ENCODE measurements at regions not wholly inside any gene's neighbourhood (a gene's known extent, or its start where the extent isn't known, plus 50 kb on each side); places are given as distances from the start of the nearest gene placed in this dataset.
"Not testable (repeated sequence)": the region's sequence is repeated elsewhere in the genome, so short reads cannot be mapped to it uniquely, and the experiment has no call there.

DNA sequence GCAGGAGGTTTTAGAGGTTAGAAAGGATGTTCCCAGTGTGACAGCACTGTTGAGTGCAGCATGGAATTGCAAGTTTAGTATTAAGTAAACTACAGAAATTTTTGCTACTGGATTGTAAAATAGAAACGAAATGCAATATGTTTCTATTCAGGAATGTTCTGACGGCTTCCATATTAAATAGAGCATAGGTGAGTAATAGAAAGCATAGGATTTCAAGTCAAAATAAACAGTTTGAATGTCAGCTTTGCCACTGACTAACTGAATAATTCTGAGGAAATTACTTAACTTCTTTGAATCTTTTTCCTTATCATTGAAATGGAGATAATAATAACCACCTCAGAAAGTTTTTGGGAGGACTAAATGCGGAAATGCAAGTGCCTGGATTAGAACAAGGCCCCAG, 331.9 kb upstream of the GK2 start:
- Histone ChIP-seq H3K27me3 (no peaks in the 10 kb centered on the region), H3K36me3 (no peaks in the 10 kb centered on the region), H3K4me1 (no peaks in the 10 kb centered on the region), H3K9me3 (no peaks in the 10 kb centered on the region), H3K4me3 (ENCODE audit: low read depth, low read length) (no peak overlapping the region)
- TF ChIP-seq, protein P1, sequence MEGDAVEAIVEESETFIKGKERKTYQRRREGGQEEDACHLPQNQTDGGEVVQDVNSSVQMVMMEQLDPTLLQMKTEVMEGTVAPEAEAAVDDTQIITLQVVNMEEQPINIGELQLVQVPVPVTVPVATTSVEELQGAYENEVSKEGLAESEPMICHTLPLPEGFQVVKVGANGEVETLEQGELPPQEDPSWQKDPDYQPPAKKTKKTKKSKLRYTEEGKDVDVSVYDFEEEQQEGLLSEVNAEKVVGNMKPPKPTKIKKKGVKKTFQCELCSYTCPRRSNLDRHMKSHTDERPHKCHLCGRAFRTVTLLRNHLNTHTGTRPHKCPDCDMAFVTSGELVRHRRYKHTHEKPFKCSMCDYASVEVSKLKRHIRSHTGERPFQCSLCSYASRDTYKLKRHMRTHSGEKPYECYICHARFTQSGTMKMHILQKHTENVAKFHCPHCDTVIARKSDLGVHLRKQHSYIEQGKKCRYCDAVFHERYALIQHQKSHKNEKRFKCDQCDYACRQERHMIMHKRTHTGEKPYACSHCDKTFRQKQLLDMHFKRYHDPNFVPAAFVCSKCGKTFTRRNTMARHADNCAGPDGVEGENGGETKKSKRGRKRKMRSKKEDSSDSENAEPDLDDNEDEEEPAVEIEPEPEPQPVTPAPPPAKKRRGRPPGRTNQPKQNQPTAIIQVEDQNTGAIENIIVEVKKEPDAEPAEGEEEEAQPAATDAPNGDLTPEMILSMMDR (IDR thresholded peaks at IDR 0.05; ENCODE audit: low read depth, low read length), result no peak
- DNase-seq, result no peak

DNA sequence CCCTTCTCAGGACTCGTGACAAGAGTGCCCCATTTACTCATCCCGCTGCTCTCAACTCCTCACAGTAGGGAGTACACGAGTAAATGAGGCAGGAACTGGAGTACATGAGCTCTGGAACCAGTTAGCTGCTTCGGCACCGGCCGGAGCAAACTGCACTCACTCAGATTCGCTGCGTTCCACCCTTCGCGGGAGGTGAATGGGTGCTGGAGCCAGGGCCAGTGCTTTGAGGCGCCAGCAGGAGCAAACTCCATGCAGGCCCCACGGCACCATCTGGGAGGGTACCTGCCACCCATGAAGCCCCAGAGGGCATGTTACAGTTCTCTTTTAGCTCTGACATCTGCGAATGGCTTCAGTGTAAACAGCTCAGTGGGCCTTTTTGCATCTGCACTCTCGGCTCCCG, 315.5 kb upstream of the GK2 start:
- Histone ChIP-seq H3K4me3 (ENCODE audit: low read depth, low read length) (no peak overlapping the region), H3K27me3 (no peaks in the 10 kb centered on the region), H3K36me3 (no peaks in the 10 kb centered on the region), H3K9me3 (no peaks in the 10 kb centered on the region), H3K4me1 (no peaks in the 10 kb centered on the region)
- TF ChIP-seq, protein P1 (IDR thresholded peaks at IDR 0.05; ENCODE audit: low read depth, low read length), result no peak
- no peak for DNase-seq

DNA sequence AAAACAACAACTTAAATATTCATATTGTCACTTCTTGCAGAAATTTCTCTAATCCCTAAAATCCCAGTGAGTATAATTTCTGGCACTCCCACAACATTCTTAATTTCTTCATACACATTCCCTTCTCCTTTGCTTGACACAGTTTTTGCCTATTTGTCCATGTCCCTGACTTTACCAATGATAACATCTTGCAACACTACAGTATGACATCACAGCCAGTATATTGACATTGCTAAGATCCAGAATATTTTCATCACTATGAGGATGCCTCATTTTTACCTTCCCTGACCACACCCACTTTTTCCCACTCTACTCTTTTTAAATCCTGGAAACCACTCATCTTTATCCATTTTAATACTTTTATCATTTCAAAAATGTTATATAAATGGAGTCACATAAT, 292.3 kb upstream of the GK2 start:
- Histone ChIP-seq H3K9me3 (no peaks in the 10 kb centered on the region), H3K4me1 (no peaks in the 10 kb centered on the region), H3K27me3 (no peaks in the 10 kb centered on the region), H3K4me3 (ENCODE audit: low read depth, low read length) (no peak overlapping the region), H3K36me3 (no peaks in the 10 kb centered on the region)
- DNase-seq, result no peak
- TF ChIP-seq, protein P1 (IDR thresholded peaks at IDR 0.05; ENCODE audit: low read depth, low read length), result no peak

DNA sequence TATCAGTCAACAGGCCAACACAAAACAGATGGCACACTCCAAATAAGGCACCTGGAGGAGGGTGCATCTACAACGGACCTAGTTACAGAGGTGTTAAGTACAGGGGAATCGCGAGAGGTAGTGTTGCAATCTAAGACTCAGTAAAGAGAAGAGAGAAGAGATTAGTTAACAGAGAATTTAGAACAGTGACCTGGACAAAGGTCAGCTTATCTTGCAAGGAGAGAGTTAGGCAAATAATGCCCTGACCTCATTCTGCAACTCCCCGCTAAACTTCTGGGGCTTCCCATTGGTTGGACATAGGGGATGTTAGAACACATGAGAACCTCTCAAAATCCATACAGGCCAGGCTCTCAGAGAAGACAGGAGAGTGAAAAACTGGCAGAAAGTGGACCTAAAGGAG, 289.4 kb upstream of the GK2 start:
- H3K4me1 ChIP-seq, result no peaks in the 10 kb centered on the region
- TF ChIP-seq, protein P1 (IDR thresholded peaks at IDR 0.05; ENCODE audit: low read depth, low read length), result no peak
- H3K36me3 ChIP-seq, result no peaks in the 10 kb centered on the region
- H3K9me3 ChIP-seq, result no peaks in the 10 kb centered on the region
- H3K4me3 ChIP-seq (ENCODE audit: low read depth, low read length), result no peak overlapping the region
- H3K27me3 ChIP-seq, result no peaks in the 10 kb centered on the region
- DNase-seq, result no peak

DNA sequence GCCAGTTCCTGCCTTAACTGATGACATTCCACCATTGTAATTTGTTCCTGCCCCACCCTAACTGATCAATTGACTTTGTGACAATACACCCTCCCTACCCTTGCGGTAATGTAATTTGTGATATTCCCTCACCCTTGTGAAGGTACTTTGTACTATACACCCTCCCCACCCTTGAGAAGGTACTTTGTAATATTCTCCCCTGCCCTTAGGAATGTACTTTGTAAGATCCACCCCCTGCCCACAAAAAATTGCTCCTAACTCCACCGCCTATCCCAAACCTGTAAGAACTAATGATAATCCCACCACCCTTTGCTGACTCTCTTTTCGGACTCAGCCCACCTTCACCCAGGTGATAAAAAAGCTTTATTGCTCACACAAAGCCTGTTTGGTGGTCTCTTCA, 288.5 kb upstream of the GK2 start:
- H3K4me3 ChIP-seq (ENCODE audit: low read depth, low read length); H3K27me3 ChIP-seq; H3K4me1 ChIP-seq; H3K9me3 ChIP-seq; H3K36me3 ChIP-seq; DNase-seq: not testable (repeated sequence)

DNA sequence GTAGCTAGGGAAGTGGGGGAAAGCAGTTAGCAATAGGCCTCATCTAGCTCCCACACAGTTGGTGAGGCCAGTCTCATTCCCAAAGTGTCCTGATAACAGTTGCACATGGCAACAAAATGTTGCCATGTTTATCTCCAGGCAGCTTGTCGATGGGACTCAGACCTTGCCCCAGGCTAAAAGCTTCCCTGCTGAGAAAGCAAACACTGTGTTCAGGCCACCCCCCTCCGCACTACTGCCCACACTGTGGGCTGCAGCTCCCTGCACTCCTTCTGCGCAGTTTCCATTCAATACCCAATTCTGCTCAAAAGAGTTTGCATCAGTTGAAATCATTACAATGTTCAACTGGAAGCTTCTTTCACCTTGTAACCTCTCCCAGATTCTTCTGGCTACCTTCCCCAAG, 287.8 kb upstream of the GK2 start:
- Histone ChIP-seq H3K4me3 (ENCODE audit: low read depth, low read length) (no peak overlapping the region), H3K9me3 (no peaks in the 10 kb centered on the region), H3K4me1 (no peaks in the 10 kb centered on the region), H3K27me3 (no peaks in the 10 kb centered on the region), H3K36me3 (no peaks in the 10 kb centered on the region)
- DNase-seq, result peak; percentile 35
- TF ChIP-seq, protein P1 (IDR thresholded peaks at IDR 0.05; ENCODE audit: low read depth, low read length), result no peak

DNA sequence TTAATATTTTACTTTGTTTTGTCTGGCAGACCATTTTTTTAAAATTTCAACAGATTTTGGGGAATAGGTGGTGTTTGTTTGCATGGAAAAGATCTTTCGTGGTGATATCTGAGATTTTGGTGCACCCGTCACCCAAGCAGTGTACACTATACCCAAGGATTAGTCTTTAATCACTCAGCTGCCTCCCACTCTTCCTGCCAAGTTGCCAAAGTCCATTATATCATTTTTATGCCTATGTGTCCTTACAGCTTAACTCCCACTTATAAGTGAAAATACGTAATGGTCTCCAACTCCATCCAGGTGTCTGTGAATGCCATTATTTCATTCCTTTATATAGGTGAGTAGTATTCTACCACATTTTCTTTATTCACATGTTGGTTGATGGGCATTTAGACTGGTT, 281.7 kb upstream of the GK2 start:
- H3K4me3 ChIP-seq (ENCODE audit: low read depth, low read length), result no peak overlapping the region
- no peak for DNase-seq
- H3K9me3 ChIP-seq, result no peaks in the 10 kb centered on the region
- H3K36me3 ChIP-seq, result no peaks in the 10 kb centered on the region
- H3K4me1 ChIP-seq, result no peaks in the 10 kb centered on the region
- TF ChIP-seq, protein P1 (IDR thresholded peaks at IDR 0.05; ENCODE audit: low read depth, low read length), result no peak
- no peaks in the 10 kb centered on the region for H3K27me3 ChIP-seq
